Body of pancreas (tissue), 4 donors: ENCODE measurements at regions not wholly inside any gene's neighbourhood (a gene's known extent, or its start where the extent isn't known, plus 50 kb on each side); places are given as distances from the start of the nearest gene placed in this dataset.

Source experiments
- ATAC-seq: fragments of 150-250 bp; one replicate; pipeline ENCODE4 v1.9.1; 2016
- DNase-seq, 4 donors: peaks; one replicate each; pipeline ENCODE4 v3.0.0-alpha.2; 2019
- H3K27ac ChIP-seq, 4 donors: fragments of 200-600 bp; sonication (generic); 1 replicate in 3 of 4; 2 replicates in 1 of 4; pipeline versions ENCODE4 v1.5.1 to v1.6.1; 2016 to 2019; ENCODE audit warnings: mild to moderate bottlenecking in 1 of 4, mixed read lengths in 1 of 4, moderate library complexity in 1 of 4
- H3K27me3 ChIP-seq, 2 donors: fragments of 200-600 bp; sonication (generic); one replicate each; pipeline ENCODE4 v1.6.0; 2016; ENCODE audit warnings: mild to moderate bottlenecking in 1 of 2
- H3K36me3 ChIP-seq, 2 donors: fragments of 200-600 bp; sonication (generic); replicated peaks in 1 of 2; 2 replicates each; pipeline ENCODE4 v1.5.1; 2016; ENCODE audit warnings: low read depth in 2 of 2; ENCODE audit not compliant: insufficient read depth in 1 of 2
- H3K4me1 ChIP-seq: fragments of 200-600 bp; sonication (generic); one replicate; pipeline ENCODE4 v1.6.0; 2016
- H3K4me3 ChIP-seq, 2 donors: fragments of 200-600 bp; sonication (generic); 1 replicate in 1 of 2; 2 replicates in 1 of 2; pipeline ENCODE4 v1.5.1; 2016 to 2019
- H3K9me3 ChIP-seq, 3 donors: fragments of 200-600 bp; sonication (generic); 1 replicate in 2 of 3; 2 replicates in 1 of 3; pipeline ENCODE4 v1.5.1; 2016
- CTCF ChIP-seq, 7 experiments: fragments of 450-650 bp in 4 of 7; fragments of 200-600 bp in 3 of 7; sonication (generic) in 3 of 7; IDR thresholded peaks; one replicate each; pipeline ENCODE4 v1.5.1; 2016 to 2019; ENCODE audit warnings: antibody characterized with exemption in 7 of 7
- POLR2A ChIP-seq, 3 donors: fragments of 450-650 bp; IDR thresholded peaks; one replicate each; pipeline ENCODE4 v1.6.1; 2016; ENCODE audit warnings: antibody characterized with exemption in 3 of 3, mild to moderate bottlenecking in 2 of 3
- WGBS, 2 donors: methylation state at CpG; one replicate each; pipeline ENCODE4 v1.1.5; 2017; 5-methylcytosine and 5-hydroxymethylcytosine counted together
- intact Hi-C: fragments of 100-400 bp; cut with DNase I; formaldehyde crosslinking; loops from one replicate; pipeline ENCODE4 v1.15.1; 2023

GRCh38 chr1:81042225-81042624 is 758.5 kb upstream of the ADGRL2 start:
- Histone ChIP-seq H3K36me3 (no peaks in the 10 kb centered on the region), H3K4me1 (no peaks in the 10 kb centered on the region), H3K27me3 (no peaks in the 10 kb centered on the region), H3K27ac (no peak overlapping the region), H3K9me3 (no peaks in the 10 kb centered on the region), H3K4me3 (no peak overlapping the region)
- WGBS, 2 donors = 63 to 81% methylated on average over 1 of the region's 1 CpG
- ATAC-seq (no peak), DNase-seq (no peak)
- TF ChIP-seq POLR2A (IDR thresholded peaks at IDR 0.05) (no peak), CTCF (IDR thresholded peaks at IDR 0.05) (no peak)
- intact Hi-C loops = no loop called here

GRCh38 chr1:81034291-81034690 is 766.4 kb upstream of the ADGRL2 start:
- WGBS, 2 donors = 11 to 28% methylated on average over 1 of the region's 1 CpG
- intact Hi-C loops = no loop called here
- DNase-seq (no peak), ATAC-seq (no peak)
- no peaks in the 10 kb centered on the region for H3K4me1 ChIP-seq
- no peak overlapping the region for H3K4me3 ChIP-seq
- H3K36me3 ChIP-seq = no peaks in the 10 kb centered on the region
- TF ChIP-seq POLR2A (IDR thresholded peaks at IDR 0.05) (no peak), CTCF (IDR thresholded peaks at IDR 0.05) (no peak)
- H3K27ac ChIP-seq = no peak overlapping the region
- H3K27me3 ChIP-seq = no peaks in the 10 kb centered on the region
- no peaks in the 10 kb centered on the region for H3K9me3 ChIP-seq

GRCh38 chr1:81032973-81033425 is 767.7 kb upstream of the ADGRL2 start:
- 88 to 91% methylated on average over 5 of the region's 5 CpGs for WGBS, 2 donors
- intact Hi-C loops = no loop called here
- no peak for DNase-seq
- no peaks in the 10 kb centered on the region for H3K27me3 ChIP-seq
- no peak overlapping the region for H3K4me3 ChIP-seq
- no peaks in the 10 kb centered on the region for H3K9me3 ChIP-seq
- no peaks in the 10 kb centered on the region for H3K36me3 ChIP-seq
- no peaks in the 10 kb centered on the region for H3K4me1 ChIP-seq
- TF ChIP-seq CTCF (IDR thresholded peaks at IDR 0.05) = no peak
- no peak for TF ChIP-seq POLR2A (IDR thresholded peaks at IDR 0.05)
- H3K27ac ChIP-seq = no peak overlapping the region
- no peak for ATAC-seq

GRCh38 chr1:81032374-81032773 is 768.4 kb upstream of the ADGRL2 start:
- 70 to 71% methylated on average over 7 of the region's 7 CpGs for WGBS, 2 donors
- ATAC-seq = no peak
- DNase-seq = no peak

More at GRCh38 chr1:81032374-81032773, 768.4 kb upstream of the ADGRL2 start:
- intact Hi-C loops = no loop called here
- Histone ChIP-seq H3K36me3 (no peaks in the 10 kb centered on the region), H3K4me3 (no peak overlapping the region), H3K27ac (no peak overlapping the region), H3K9me3 (no peaks in the 10 kb centered on the region), H3K27me3 (no peaks in the 10 kb centered on the region), H3K4me1 (no peaks in the 10 kb centered on the region)
- no peak for TF ChIP-seq CTCF (IDR thresholded peaks at IDR 0.05)
- no peak for TF ChIP-seq POLR2A (IDR thresholded peaks at IDR 0.05)
